Psoas muscle (tissue), 7 donors: ENCODE measurements at regions not wholly inside any gene's neighbourhood (a gene's known extent, or its start where the extent isn't known, plus 50 kb on each side); places are given as distances from the start of the nearest gene placed in this dataset.

Experiments
- ATAC-seq, 4 donors: fragments of 200-7000 bp; cut with Tn5 transposase; one replicate each; pipeline ENCODE4 v1.9.1; 2020; ENCODE audit warnings: moderate library complexity in 3 of 4, mild to moderate bottlenecking in 2 of 4
- DNase-seq, 2 donors: peaks; one replicate each; pipeline ENCODE4 v3.0.0-alpha.2; 2020
- H3K27ac ChIP-seq: fragments of 200-600 bp; one replicate; pipeline ENCODE4 v1.8.0; 2022
- H3K27me3 ChIP-seq, 3 donors: fragments of 200-600 bp in 1 of 3; one replicate each; pipeline versions ENCODE4 v1.6.1 to v1.8.0; 2013 to 2022; ENCODE audit warnings: low read length in 2 of 3, mild to moderate bottlenecking in 2 of 3, moderate library complexity in 1 of 3; ENCODE audit not compliant: insufficient read depth in 3 of 3
- H3K36me3 ChIP-seq, 2 donors: fragments of 200-600 bp in 1 of 2; one replicate each; pipeline versions ENCODE4 v1.6.1 to v1.8.0; 2013 to 2022; ENCODE audit warnings: low read depth in 1 of 2, mild to moderate bottlenecking in 1 of 2, moderate library complexity in 1 of 2; ENCODE audit not compliant: insufficient read depth in 1 of 2
- H3K4me1 ChIP-seq: fragments of 200-600 bp; one replicate; pipeline ENCODE4 v1.8.0; 2022
- H3K4me3 ChIP-seq: fragments of 200-600 bp; one replicate; pipeline ENCODE4 v1.8.0; 2022; ENCODE audit warnings: mild to moderate bottlenecking
- H3K9me3 ChIP-seq: fragments of 200-600 bp; one replicate; pipeline ENCODE4 v1.8.0; 2022
- WGBS, 3 donors: extraction: QIAGEN DNeasy Blood & Tissue Kit; methylation state at CpG; one replicate each; pipeline versions ENCODE4 v1.1.6 to v1.1.7; 2013; 5-methylcytosine and 5-hydroxymethylcytosine counted together
- intact Hi-C, 2 donors: fragments of 100-400 bp; cut with DNase I; formaldehyde crosslinking; loops; one replicate each; pipeline versions ENCODE4 v1.11.0 to v1.14.2; 2022
- TF ChIP-seq, protein P1 (sequence below): fragments of 200-600 bp; IDR thresholded peaks from one replicate; pipeline ENCODE4 v1.8.0; 2022; ENCODE audit warnings: antibody characterized with exemption
- donor health status: healthy with polysubstance abuse.
- donor health status: DM: no; HTN: no; CAD: no; lungs with moderate emphysema.
- donor health status: Bipolar disorder and iron deficiency.
- donor health status: healthy.
- donor health status: DM: yes; HTN: yes; CAD: no.
- donor health status: DM: no; HTN: no; CAD: no.
- donor health status: DM: yes; HTN: yes; CAD: no.

- WGBS, 3 donors: 56 to 57% (median 56%) methylated on average over 3 of the region's 3 CpGs
- intact Hi-C loops: no loop called here
- no peaks in the 10 kb centered on the region for H3K27me3 ChIP-seq
- no peaks in the 10 kb centered on the region for H3K9me3 ChIP-seq
- no peak overlapping the region for H3K27ac ChIP-seq
- no peak for DNase-seq
- TF ChIP-seq, protein P1, sequence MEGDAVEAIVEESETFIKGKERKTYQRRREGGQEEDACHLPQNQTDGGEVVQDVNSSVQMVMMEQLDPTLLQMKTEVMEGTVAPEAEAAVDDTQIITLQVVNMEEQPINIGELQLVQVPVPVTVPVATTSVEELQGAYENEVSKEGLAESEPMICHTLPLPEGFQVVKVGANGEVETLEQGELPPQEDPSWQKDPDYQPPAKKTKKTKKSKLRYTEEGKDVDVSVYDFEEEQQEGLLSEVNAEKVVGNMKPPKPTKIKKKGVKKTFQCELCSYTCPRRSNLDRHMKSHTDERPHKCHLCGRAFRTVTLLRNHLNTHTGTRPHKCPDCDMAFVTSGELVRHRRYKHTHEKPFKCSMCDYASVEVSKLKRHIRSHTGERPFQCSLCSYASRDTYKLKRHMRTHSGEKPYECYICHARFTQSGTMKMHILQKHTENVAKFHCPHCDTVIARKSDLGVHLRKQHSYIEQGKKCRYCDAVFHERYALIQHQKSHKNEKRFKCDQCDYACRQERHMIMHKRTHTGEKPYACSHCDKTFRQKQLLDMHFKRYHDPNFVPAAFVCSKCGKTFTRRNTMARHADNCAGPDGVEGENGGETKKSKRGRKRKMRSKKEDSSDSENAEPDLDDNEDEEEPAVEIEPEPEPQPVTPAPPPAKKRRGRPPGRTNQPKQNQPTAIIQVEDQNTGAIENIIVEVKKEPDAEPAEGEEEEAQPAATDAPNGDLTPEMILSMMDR: no peak
- ATAC-seq: no peak
- H3K4me3 ChIP-seq: no peak overlapping the region
- H3K36me3 ChIP-seq: no peaks in the 10 kb centered on the region
- no peaks in the 10 kb centered on the region for H3K4me1 ChIP-seq
These were observed 79.5 kb downstream of the RWDD3 start for GRCh38 chr1:95313527-95313926.

DNA sequence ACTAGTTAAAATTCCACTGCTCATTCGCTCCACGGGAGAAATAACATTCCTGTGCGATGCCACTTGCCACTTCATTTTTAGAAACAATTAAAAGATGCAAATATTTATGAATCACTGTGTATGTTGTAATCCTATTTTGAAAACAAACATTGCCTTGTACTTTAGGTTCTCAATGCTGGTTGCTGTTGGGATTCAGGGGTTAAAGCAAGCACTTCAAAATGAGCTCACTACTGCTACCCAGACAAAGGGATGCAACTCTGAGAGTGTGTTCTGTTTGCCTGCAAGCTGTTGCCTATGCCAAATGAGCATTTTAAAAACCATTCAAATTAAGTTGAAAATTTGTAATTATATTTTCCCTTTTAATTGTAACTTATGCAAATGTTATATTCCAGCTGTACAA is 87.5 kb downstream of the RWDD3 start:
- no peak for ATAC-seq
- intact Hi-C loops: no loop called here
- no peak for DNase-seq
- H3K36me3 ChIP-seq: no peaks in the 10 kb centered on the region
- H3K4me1 ChIP-seq: no peaks in the 10 kb centered on the region
- no peak overlapping the region for H3K27ac ChIP-seq
- no peak overlapping the region for H3K4me3 ChIP-seq
- H3K9me3 ChIP-seq: no peaks in the 10 kb centered on the region
- WGBS, 3 donors: 49 to 59% (median 52%) methylated on average over 3 of the region's 3 CpGs
- H3K27me3 ChIP-seq: peaks cover 0 to 1% (median 0%) of the 10 kb centered on the region in 3 donors
- TF ChIP-seq, protein P1: no peak

GRCh38 chr1:95323123-95323522 is 89.1 kb downstream of the RWDD3 start:
- no peak overlapping the region for H3K27ac ChIP-seq
- WGBS, 3 donors: 39 to 63% (median 48%) methylated on average over 1 of the region's 1 CpG
- TF ChIP-seq, protein P1: no peak
- H3K4me3 ChIP-seq: no peak overlapping the region
- intact Hi-C loops: no loop called here
- no peaks in the 10 kb centered on the region for H3K9me3 ChIP-seq
- H3K36me3 ChIP-seq: no peaks in the 10 kb centered on the region
- H3K4me1 ChIP-seq: no peaks in the 10 kb centered on the region
- DNase-seq (no peak), ATAC-seq (no peak)
- peaks cover 0 to 1% (median 0%) of the 10 kb centered on the region in 3 donors for H3K27me3 ChIP-seq

- intact Hi-C loops: loop anchor here in 1 of 2 donors (5.0 kb wide), 1 partner anchor 92 kb away; no protein-coding TSS in a partner anchor
- TF ChIP-seq, protein P1: no peak
- H3K36me3 ChIP-seq: no peaks in the 10 kb centered on the region
- no peak overlapping the region for H3K27ac ChIP-seq
- no peaks in the 10 kb centered on the region for H3K9me3 ChIP-seq
- ATAC-seq (no peak), DNase-seq (no peak)
- peaks cover 0 to 1% (median 0%) of the 10 kb centered on the region in 3 donors for H3K27me3 ChIP-seq
- 80 to 84% (median 80%) methylated on average over 4 of the region's 4 CpGs for WGBS, 3 donors
- no peaks in the 10 kb centered on the region for H3K4me1 ChIP-seq
- no peak overlapping the region for H3K4me3 ChIP-seq
These were observed 91.3 kb downstream of the RWDD3 start for GRCh38 chr1:95325349-95325748.

DNA sequence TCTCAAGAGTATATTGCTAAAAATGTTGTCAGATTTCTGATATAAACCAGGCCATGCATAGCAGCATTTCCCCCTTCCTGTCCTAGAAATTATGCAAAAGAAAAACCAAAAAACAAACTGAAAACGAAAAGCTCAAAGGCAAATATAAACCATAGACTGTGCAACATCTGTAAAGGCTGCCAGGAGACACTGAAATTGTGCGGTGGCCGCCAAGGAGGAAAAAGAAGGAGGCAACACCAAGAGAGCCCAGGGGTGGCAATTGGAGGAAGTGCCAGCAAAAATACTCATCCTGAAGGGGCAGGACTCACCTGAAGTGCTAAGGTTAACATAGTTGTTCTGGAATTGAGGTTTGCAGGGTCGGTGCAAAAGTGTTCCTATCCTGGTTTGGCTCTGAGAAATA is 92.0 kb downstream of the RWDD3 start:
- Histone ChIP-seq H3K9me3 (no peaks in the 10 kb centered on the region), H3K27me3 (peaks cover 0 to 1% (median 0%) of the 10 kb centered on the region in 3 donors), H3K36me3 (no peaks in the 10 kb centered on the region), H3K27ac (no peak overlapping the region), H3K4me3 (no peak overlapping the region), H3K4me1 (no peaks in the 10 kb centered on the region)
- TF ChIP-seq, protein P1: no peak
- DNase-seq (no peak), ATAC-seq (no peak)
- WGBS, 3 donors: 66 to 68% (median 66%) methylated on average over 4 of the region's 4 CpGs
- intact Hi-C loops: loop anchor here in 1 of 2 donors (5.0 kb wide), 1 partner anchor 91 kb away; no protein-coding TSS in a partner anchor
